AG09309 (cell line): ENCODE measurements at regions not wholly inside any gene's neighbourhood (a gene's known extent, or its start where the extent isn't known, plus 50 kb on each side); places are given as distances from the start of the nearest gene placed in this dataset.
"Not testable (repeated sequence)": the region's sequence is repeated elsewhere in the genome, so short reads cannot be mapped to it uniquely, and the experiment has no call there.

Experiments
- DNase-seq: peaks from one replicate; pipeline ENCODE4 v3.0.0-alpha.2; 2010; ENCODE audit warnings: low read depth
- H3K4me3 ChIP-seq: 2 replicates; pipeline ENCODE4 v1.5.1; 2011; ENCODE audit warnings: mild to moderate bottlenecking, low read depth, low read length, moderate library complexity; ENCODE audit not compliant: control insufficient read depth
- CTCF ChIP-seq: IDR thresholded peaks from 2 replicates; pipeline ENCODE4 v1.5.1; 2011; ENCODE audit warnings: mild to moderate bottlenecking, low read depth, low read length, inconsistent platforms; ENCODE audit not compliant: insufficient read depth, control insufficient read depth; ENCODE audit errors: missing control alignments

DNA sequence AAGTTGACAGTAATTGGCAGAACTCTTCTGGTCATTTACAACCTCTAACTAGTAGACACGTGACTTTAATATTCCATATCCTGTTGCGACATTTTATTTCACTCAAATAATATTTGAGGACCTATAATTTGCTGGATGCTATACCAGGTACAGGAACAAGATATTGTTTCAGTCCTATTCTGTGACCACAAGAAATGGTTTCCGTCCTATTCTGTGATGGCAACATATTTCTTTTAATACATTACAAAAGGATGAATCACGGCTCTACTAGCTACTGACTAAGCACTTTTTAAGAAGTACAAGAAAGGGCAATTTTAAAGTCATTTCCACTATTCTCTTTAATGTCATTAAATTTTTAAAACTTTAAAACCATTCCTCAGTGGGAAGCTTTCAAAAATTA lies 400.2 kb downstream of the CNTN3 start:
- no peak overlapping the region for H3K4me3 ChIP-seq
- DNase-seq = no peak
- TF ChIP-seq CTCF = no peak

- TF ChIP-seq CTCF = no peak
- no peak for DNase-seq
- H3K4me3 ChIP-seq = no peak overlapping the region
These were observed 403.7 kb downstream of the CNTN3 start for GRCh38 chr3:74210739-74211138.

DNA sequence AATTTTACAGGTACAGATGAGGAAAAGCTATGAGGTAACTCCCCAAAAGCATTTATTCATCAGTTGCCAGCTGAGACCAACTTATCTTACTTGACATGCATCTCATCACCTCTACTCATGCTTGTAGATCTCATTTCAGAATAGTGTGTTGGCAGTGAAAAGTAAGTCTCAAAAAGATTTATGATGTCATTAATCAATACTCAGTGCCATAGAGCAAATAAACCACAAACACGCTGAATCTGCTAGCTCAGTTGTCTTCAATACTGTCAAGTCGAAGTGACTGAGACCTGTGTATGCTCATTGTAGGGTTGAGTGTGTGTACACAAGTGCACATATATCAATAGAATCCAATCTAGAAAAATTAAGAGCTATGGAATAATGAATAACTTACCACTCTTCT lies 413.5 kb downstream of the CNTN3 start:
- no peak overlapping the region for H3K4me3 ChIP-seq
- no peak for DNase-seq
- no peak for TF ChIP-seq CTCF

GRCh38 chr3:74178664-74179063 lies 435.8 kb downstream of the CNTN3 start:
- H3K4me3 ChIP-seq, DNase-seq: not testable (repeated sequence)

DNA sequence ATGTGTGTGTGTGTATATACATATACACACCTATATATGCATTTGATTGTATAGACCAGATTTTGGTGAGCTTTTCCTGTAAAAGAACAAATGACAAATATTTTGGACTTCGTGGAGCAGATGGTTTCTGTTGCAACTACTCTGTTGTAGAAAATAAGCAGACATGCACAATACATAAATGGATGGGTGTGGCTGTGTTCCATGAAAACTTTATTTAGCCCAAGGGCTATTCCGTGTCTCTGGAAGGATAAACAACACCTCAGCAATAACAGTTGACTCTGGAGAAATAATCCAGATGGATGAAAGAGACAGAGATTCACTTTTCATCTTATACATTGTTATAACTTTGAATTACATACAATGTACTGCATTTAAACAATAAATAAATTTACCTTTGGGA lies 441.4 kb downstream of the CNTN3 start:
- DNase-seq = no peak
- no peak overlapping the region for H3K4me3 ChIP-seq
- no peak for TF ChIP-seq CTCF

DNA sequence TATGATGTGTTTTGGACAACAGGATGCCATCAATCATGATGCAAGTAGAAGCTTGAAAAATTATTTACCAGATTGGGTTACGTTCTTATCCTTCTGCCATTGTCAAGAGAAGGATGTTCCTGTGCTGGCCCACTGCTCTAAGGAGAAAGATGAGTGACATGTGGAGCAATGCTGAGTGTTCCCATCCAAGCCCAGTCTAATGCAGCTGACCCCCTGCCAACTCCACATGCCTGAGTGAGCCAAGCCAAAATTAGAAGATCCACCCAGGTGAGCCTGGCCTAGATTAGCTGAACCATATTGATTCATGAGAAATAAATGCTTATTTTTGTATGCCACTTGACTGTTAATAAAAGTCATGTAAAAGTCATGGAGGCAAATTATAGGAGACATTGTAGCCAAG lies 446.5 kb downstream of the CNTN3 start:
- DNase-seq = no peak
- no peak overlapping the region for H3K4me3 ChIP-seq
- TF ChIP-seq CTCF = no peak

DNA sequence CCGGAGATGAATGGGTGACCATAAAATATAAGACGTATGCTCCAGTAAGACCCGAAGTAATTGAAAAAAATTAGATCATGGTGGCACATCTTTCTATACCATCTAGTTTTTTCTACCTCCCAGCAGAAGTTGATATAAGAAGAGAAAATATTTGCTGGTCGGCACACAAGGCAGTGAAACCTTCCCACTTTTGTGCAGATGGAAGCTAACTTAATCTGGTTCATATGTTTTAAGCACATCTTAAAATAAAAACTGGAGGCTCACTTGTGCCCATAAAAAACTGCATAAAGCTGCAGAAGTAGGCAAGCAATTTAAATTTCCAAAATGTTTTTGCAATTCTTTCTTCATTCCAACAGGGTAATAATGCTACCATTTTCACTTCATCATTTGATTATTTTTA lies 449.2 kb downstream of the CNTN3 start:
- no peak for DNase-seq
- no peak overlapping the region for H3K4me3 ChIP-seq
- TF ChIP-seq CTCF = no peak

- no peak overlapping the region for H3K4me3 ChIP-seq
- DNase-seq = no peak
- TF ChIP-seq CTCF = no peak
These were observed 465.0 kb downstream of the CNTN3 start for GRCh38 chr3:74149466-74149865.
